HFF-Myc (cell line): ENCODE measurements at regions not wholly inside any gene's neighbourhood (a gene's known extent, or its start where the extent isn't known, plus 50 kb on each side); places are given as distances from the start of the nearest gene placed in this dataset.

Source experiments
- DNase-seq: peaks from one replicate; pipeline ENCODE4 v3.0.0-alpha.2; 2011; ENCODE audit warnings: low read depth; ENCODE audit errors: extremely low read depth
- H3K4me3 ChIP-seq: replicated peaks from 2 replicates; pipeline ENCODE4 v1.5.1; 2011; ENCODE audit warnings: low read depth, mild to moderate bottlenecking, control low read depth, low read length
- CTCF ChIP-seq: IDR thresholded peaks from 2 replicates; pipeline ENCODE4 v1.5.1; 2012; ENCODE audit warnings: mild to moderate bottlenecking, low read depth, low read length, control low read depth; ENCODE audit errors: missing control alignments

GRCh38 chr12:65703176-65703575, 121.1 kb upstream of the HMGA2 start:
- H3K4me3 ChIP-seq: no peak overlapping the region
- TF ChIP-seq CTCF: no peak
- DNase-seq: no peak

- TF ChIP-seq CTCF: no peak
- no peak for DNase-seq
- H3K4me3 ChIP-seq: no peak overlapping the region
Observed at GRCh38 chr12:65705380-65705876, 118.9 kb upstream of the HMGA2 start.

DNA sequence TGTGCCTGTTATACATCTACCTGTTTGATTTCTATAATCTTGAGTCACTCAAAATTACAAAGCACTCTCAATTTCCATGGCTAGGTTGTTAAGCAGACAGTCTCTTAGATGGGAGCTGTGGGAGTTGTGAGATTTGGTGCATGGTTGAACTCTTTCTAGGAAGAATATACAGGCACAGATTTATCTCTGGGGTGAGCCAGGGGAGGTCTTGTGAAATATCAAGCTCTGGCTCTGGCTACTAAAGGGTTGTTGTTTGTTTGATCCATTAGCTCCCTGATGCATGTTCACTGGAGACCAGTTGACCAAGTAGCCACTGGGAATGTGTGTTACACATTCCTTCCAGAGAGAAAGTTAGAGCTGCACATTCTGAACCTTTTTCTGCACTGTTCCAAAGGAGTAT, 117.2 kb upstream of the HMGA2 start:
- no peak for DNase-seq
- H3K4me3 ChIP-seq: no peak overlapping the region
- TF ChIP-seq CTCF: no peak

GRCh38 chr12:65712260-65713004, 111.9 kb upstream of the HMGA2 start:
- DNase-seq: no peak
- no peak for TF ChIP-seq CTCF
- H3K4me3 ChIP-seq: no peak overlapping the region

DNA sequence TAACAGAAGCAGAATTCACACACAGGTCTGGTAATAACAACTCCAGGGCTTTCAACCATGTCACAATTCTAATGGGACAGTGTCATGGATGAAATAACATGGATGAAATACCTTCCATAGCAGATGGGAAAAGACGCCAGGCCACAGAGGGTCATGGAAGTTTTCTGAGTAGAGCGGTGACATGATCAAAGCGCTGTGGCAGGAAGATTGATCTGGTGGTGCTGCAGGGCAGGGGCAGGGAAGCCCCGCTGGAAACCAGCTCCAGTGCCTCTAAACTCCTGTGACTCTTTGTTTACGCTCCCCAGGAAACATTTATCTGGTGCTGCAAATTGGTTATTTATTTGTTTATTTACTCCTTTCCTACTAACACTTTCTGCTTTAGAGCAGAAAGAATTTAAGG, 108.3 kb upstream of the HMGA2 start:
- H3K4me3 ChIP-seq: no peak overlapping the region
- DNase-seq: no peak
- no peak for TF ChIP-seq CTCF

- no peak for TF ChIP-seq CTCF
- DNase-seq: peak; percentile 57
- no peak overlapping the region for H3K4me3 ChIP-seq
Observed at GRCh38 chr12:65720136-65721130, 103.8 kb upstream of the HMGA2 start.
